ENCODE measurements at regions not wholly inside any gene's neighbourhood (a gene's known extent, or its start where the extent isn't known, plus 50 kb on each side); places are given as distances from the start of the nearest gene placed in this dataset.
"Not testable (repeated sequence)": the region's sequence is repeated elsewhere in the genome, so short reads cannot be mapped to it uniquely, and the experiment has no call there.

DNA sequence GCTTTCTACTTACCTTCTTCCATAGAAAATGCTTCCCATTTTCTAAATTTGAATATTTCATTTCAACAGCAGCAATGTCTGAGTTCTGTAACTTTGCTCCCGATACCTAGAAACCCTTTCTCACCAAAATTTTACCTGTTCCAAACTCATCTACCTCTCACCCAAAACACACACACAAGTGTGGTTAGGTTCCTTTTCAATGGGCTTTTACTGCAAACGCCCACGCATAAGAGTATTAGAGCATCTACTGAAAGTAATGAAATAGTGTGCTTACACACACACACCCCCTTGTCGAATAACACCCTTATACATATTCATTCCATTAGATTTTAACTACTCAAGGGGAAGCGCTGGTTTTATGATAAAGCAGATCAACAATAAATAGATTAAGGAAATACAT, 610.3 kb upstream of the AADAT start:
- no peak for DNase-seq

GRCh38 chr4:170698334-170698733, 608.6 kb upstream of the AADAT start:
- no peaks in the 10 kb centered on the region for H3K27me3 ChIP-seq
- no peaks in the 10 kb centered on the region for H3K9me3 ChIP-seq
- H3K36me3 ChIP-seq: no peaks in the 10 kb centered on the region
- no peak for DNase-seq
- H3K4me3 ChIP-seq: no peak overlapping the region

More for the DNA sequence above, 610.3 kb upstream of the AADAT start:
- no peaks in the 10 kb centered on the region for H3K36me3 ChIP-seq
- H3K4me3 ChIP-seq: no peak overlapping the region
- no peaks in the 10 kb centered on the region for H3K27me3 ChIP-seq
- H3K9me3 ChIP-seq: no peaks in the 10 kb centered on the region

GRCh38 chr4:170697845-170698244, 608.1 kb upstream of the AADAT start:
- Histone ChIP-seq H3K4me3 (no peak overlapping the region), H3K9me3 (no peaks in the 10 kb centered on the region), H3K27me3 (no peaks in the 10 kb centered on the region), H3K36me3 (no peaks in the 10 kb centered on the region)
- no peak for DNase-seq

GRCh38 chr4:170697045-170697444, 607.3 kb upstream of the AADAT start:
- Histone ChIP-seq H3K27me3 (no peaks in the 10 kb centered on the region), H3K9me3 (no peaks in the 10 kb centered on the region), H3K36me3 (no peaks in the 10 kb centered on the region), H3K4me3 (no peak overlapping the region)
- DNase-seq: no peak

DNA sequence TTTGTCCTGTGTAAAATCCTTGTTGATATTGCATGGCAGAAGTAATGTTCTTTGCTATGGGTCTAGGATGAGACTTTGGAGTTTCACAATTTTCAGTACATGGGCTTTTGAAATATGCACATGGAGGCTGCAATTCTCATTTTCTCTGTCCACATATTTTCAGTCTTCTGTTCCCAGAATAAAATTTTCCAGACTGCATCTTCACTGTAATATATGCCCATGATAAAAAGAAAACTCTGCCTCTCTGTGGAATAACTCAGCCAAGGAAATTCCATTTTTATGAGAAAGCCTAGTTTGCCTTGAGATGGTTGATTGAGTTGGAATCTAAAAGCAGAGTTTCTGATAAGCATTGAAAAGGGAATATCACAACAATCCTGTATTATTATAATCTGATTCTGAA, 601.4 kb upstream of the AADAT start:
- H3K36me3 ChIP-seq: no peaks in the 10 kb centered on the region
- no peak overlapping the region for H3K4me3 ChIP-seq
- no peaks in the 10 kb centered on the region for H3K9me3 ChIP-seq
- H3K27me3 ChIP-seq: no peaks in the 10 kb centered on the region
- DNase-seq: no peak

DNA sequence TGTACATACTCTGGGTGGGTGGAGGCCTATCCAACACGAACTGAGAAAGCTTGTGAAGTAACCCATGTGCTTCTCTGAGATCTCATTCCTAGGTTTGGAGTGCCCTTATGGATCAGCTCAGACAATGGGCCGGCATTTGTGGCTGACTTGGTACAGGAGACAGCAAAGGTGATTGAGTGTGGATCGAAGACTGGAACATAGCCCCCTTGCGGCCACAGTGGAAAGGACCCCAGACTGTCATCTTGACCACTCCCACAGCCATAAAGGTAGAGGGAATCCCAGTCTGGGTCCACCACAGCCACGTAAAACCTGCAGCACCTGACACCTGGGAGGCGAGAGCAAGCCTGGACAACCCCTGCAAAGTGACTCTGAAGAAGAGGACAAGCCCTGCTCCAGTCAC, 598.0 kb upstream of the AADAT start:
- Histone ChIP-seq H3K9me3 (no peaks in the 10 kb centered on the region), H3K27me3 (no peaks in the 10 kb centered on the region), H3K36me3 (no peaks in the 10 kb centered on the region), H3K4me3 (no peak overlapping the region)
- no peak for DNase-seq

DNA sequence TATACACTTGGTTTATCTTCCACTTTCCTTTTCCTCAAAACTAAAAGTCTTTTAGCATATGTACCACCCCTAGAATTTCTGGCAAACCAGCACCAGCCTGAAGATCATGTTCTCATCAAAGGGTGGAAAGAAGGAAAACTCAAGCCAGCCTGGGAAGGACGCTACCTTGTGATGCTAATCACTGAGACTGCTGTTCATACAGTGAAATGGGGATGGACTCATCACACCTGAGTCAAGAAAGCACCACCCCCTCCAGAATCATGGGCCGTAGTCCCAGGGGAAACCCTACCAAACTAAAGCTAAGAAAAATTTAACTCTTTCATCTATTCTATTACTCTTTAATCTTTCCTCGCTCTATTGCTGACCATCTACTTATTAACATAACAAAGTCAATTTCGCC, 595.9 kb upstream of the AADAT start:
- H3K4me3 ChIP-seq, DNase-seq, H3K27me3 ChIP-seq, H3K36me3 ChIP-seq, H3K9me3 ChIP-seq: not testable (repeated sequence)

DNA sequence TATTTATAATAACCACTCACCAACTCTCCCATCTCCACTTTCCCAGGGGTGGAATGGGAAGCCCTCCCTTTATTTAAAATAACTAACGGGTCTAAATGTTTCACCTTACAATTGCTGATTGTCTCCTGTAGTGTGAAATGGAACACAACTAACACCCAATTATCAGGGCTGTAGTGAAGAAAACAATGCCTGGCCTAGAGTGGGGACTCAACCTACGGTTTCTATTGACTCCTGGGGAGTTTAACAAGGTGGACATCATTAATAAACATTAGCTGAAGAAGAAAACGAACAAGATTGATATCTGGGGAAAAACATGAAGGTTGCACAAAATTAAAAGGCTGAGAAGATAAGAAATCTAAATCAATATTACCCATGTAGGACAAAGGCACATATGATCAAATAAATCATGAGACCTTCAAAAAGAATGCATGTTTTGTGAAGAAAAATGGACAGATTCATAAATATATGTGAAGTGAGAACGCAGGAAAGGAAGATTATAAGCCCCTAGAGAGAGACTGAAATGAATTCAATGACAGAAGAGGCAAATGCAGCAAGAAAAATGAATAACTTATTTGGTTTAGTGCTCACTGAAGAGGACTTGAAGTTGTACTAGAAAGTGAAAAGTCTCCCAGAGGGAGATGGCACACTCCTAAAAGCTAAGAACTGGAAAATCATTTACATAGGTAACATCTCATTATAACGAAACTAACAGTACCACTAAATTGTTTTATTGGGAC, 593.0 kb upstream of the AADAT start:
- DNase-seq: no peak
- H3K27me3 ChIP-seq: no peaks in the 10 kb centered on the region
- H3K9me3 ChIP-seq: no peaks in the 10 kb centered on the region
- H3K36me3 ChIP-seq: no peaks in the 10 kb centered on the region
- no peak overlapping the region for H3K4me3 ChIP-seq

- H3K27me3 ChIP-seq, DNase-seq, H3K36me3 ChIP-seq, H3K4me3 ChIP-seq, H3K9me3 ChIP-seq: not testable (repeated sequence)
Observed at GRCh38 chr4:170682087-170682486, 592.3 kb upstream of the AADAT start.

- Histone ChIP-seq H3K9me3 (no peaks in the 10 kb centered on the region), H3K4me3 (no peak overlapping the region), H3K36me3 (no peaks in the 10 kb centered on the region), H3K27me3 (no peaks in the 10 kb centered on the region)
- DNase-seq: no peak
Observed at GRCh38 chr4:170675568-170676262, 586.0 kb upstream of the AADAT start.

DNA sequence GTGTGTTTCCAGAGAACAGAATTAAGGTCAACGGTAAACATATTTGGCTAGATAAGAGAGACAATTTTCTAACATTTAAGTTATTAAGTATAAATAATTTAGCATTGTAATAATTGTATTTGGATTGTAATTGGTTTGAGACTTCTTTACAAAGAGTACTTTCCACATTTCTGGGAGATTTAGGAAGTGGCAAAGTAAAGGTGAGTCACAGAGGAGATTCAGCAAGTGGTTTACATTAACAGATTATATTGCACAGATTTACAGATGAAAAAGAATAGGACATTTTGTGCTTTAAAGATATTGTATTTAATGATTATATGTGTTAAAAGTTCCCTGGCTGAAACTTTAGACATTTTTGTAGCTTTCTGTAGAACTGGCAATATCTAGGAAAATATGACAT, 584.4 kb upstream of the AADAT start:
- H3K4me3 ChIP-seq: no peak overlapping the region
- no peaks in the 10 kb centered on the region for H3K36me3 ChIP-seq
- no peaks in the 10 kb centered on the region for H3K27me3 ChIP-seq
- DNase-seq: no peak
- H3K9me3 ChIP-seq: no peaks in the 10 kb centered on the region

GRCh38 chr4:170672381-170672965, 582.7 kb upstream of the AADAT start:
- H3K4me3 ChIP-seq: no peak overlapping the region
- no peaks in the 10 kb centered on the region for H3K36me3 ChIP-seq
- H3K9me3 ChIP-seq: no peaks in the 10 kb centered on the region
- no peak for DNase-seq
- H3K27me3 ChIP-seq: no peaks in the 10 kb centered on the region

- Histone ChIP-seq H3K27me3 (no peaks in the 10 kb centered on the region), H3K4me3 (no peak overlapping the region), H3K36me3 (no peaks in the 10 kb centered on the region), H3K9me3 (no peaks in the 10 kb centered on the region)
- DNase-seq: no peak
Observed at GRCh38 chr4:170671171-170671570, 581.4 kb upstream of the AADAT start.

GRCh38 chr4:170667814-170668213, 578.1 kb upstream of the AADAT start:
- Histone ChIP-seq H3K36me3 (no peaks in the 10 kb centered on the region), H3K4me3 (no peak overlapping the region), H3K9me3 (no peaks in the 10 kb centered on the region), H3K27me3 (no peaks in the 10 kb centered on the region)
- no peak for DNase-seq

DNA sequence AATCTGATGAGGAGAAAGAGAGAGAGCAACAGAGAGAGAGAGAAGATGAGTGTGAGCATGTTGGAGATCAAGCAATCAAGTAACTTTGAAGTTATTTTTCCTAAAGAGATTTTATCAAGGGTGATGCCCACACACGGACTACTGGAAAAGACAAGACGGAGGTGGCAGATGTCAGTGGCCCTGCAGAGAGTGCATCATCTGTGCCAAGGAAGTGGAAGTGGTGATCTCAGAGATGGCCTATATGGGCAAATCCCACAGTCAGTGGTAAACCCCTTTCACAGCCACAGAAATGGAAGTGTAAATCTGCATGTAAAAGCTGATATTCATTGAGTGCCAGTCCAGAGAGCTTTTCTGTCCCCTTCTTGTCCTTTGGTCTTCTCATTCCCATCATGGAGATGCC, 577.2 kb upstream of the AADAT start:
- Histone ChIP-seq H3K27me3 (no peaks in the 10 kb centered on the region), H3K9me3 (no peaks in the 10 kb centered on the region), H3K36me3 (no peaks in the 10 kb centered on the region), H3K4me3 (no peak overlapping the region)
- DNase-seq: no peak

GRCh38 chr4:170662250-170662649, 572.5 kb upstream of the AADAT start:
- Histone ChIP-seq H3K4me3 (no peak overlapping the region), H3K9me3 (no peaks in the 10 kb centered on the region), H3K27me3 (no peaks in the 10 kb centered on the region), H3K36me3 (no peaks in the 10 kb centered on the region)
- DNase-seq: no peak

DNA sequence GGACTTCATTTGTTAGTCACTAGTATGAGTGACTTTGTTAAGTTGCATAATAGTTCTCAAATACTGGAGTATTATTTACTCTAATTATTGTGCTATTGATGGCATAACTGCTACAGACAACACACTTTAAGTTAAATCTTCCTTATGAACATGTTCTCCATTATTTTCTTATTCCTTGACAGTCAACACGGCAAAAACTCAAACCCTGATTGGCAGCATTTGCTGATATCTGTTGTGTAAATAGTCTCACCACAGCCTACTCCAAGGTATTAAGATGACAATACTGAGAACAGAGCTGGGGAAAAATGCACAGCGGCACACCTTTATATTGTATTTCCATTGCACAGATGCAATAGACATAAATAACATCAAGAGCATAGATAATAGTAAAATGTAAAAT, 568.0 kb upstream of the AADAT start:
- H3K36me3 ChIP-seq: no peaks in the 10 kb centered on the region
- H3K27me3 ChIP-seq: no peaks in the 10 kb centered on the region

DNA sequence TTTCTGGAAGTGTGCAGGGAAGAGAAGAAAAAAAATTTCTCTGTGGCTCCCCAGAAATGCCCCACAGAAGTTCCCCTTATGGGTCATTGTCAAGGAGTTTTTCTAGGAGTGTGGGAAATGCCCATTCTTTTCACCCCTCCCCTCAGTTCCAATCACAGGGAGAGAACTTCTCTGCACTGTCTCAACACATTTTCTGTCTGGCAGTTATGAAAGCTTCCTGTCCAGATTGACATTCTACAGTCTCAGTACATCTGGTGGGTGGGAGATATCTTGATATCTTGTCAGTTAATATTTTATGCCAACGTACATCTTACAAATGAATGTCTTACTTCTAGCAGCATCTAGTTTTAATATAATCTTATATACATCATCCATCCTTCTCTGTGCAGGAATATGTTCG, 566.8 kb upstream of the AADAT start:
- Histone ChIP-seq H3K9me3 (no peaks in the 10 kb centered on the region), H3K4me3 (no peak overlapping the region), H3K36me3 (no peaks in the 10 kb centered on the region), H3K27me3 (no peaks in the 10 kb centered on the region)
- no peak for DNase-seq

More for the DNA sequence above, 568.0 kb upstream of the AADAT start:
- DNase-seq: no peak
- no peaks in the 10 kb centered on the region for H3K9me3 ChIP-seq
- no peak overlapping the region for H3K4me3 ChIP-seq
